Fibroblast of lung (primary cell): ENCODE measurements at regions not wholly inside any gene's neighbourhood (a gene's known extent, or its start where the extent isn't known, plus 50 kb on each side); places are given as distances from the start of the nearest gene placed in this dataset.

Experiments
- EZH2 ChIP-seq: IDR thresholded peaks from 2 replicates; pipeline ENCODE4 v1.5.1; 2012; ENCODE audit warnings: low read length, control low read depth, mild to moderate bottlenecking; ENCODE audit errors: missing control alignments
- TF ChIP-seq, protein P1 (sequence below), 2 donors: IDR thresholded peaks in 1 of 2; conservative IDR thresholded peaks in 1 of 2; 1 replicate in 1 of 2; 2 replicates in 1 of 2; pipeline ENCODE4 v1.5.1; 2011 to 2012; ENCODE audit warnings: low read length in 2 of 2, control low read depth in 1 of 2, inconsistent platforms in 1 of 2, low read depth in 1 of 2, mild to moderate bottlenecking in 1 of 2

DNA sequence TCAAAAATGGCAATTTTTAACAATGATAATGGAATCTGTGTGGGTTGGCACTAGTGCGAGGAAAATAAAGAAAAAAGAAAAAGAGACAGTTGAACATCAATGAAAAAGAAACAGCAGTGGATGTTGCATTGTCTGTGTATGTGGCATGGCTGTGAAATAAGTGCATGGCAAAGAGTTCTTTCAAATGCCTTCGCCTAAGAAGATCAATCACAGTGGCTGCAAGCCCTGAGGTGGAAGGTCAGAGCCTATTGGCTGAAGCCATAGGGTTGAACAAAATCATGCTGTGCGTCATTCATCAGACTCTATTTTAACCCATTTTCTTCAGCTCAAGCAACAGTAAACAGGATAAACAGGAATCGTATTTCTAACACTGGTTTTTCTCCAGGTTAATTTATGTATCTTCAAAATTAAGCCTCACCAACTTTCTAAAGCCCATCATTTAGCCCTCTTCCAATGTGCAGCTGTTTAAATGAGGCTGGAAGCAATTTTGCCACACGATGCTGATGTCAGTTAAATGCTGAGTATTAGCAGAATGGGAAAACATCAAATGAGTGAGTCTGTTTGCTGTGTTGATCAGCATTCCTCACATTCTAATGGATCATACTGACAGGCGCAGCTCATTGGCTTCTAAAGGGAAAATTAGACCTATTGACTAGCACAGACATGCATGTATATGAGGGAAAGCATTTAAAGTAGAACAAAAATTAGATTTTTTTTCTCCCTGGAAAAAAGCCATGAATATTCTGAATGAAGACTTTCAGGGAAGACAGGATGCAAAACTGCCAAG is 955.9 kb upstream of the EYS start:
- TF ChIP-seq EZH2, result no peak
- TF ChIP-seq, protein P1, sequence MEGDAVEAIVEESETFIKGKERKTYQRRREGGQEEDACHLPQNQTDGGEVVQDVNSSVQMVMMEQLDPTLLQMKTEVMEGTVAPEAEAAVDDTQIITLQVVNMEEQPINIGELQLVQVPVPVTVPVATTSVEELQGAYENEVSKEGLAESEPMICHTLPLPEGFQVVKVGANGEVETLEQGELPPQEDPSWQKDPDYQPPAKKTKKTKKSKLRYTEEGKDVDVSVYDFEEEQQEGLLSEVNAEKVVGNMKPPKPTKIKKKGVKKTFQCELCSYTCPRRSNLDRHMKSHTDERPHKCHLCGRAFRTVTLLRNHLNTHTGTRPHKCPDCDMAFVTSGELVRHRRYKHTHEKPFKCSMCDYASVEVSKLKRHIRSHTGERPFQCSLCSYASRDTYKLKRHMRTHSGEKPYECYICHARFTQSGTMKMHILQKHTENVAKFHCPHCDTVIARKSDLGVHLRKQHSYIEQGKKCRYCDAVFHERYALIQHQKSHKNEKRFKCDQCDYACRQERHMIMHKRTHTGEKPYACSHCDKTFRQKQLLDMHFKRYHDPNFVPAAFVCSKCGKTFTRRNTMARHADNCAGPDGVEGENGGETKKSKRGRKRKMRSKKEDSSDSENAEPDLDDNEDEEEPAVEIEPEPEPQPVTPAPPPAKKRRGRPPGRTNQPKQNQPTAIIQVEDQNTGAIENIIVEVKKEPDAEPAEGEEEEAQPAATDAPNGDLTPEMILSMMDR (conservative IDR thresholded peaks at IDR 0.05 in 1 of 2, IDR thresholded peaks at IDR 0.05 in 1 of 2; ENCODE audit: low read depth in 1 of 2, low read length in 2 of 2), result no peak
